Liver (tissue), 8 donors: ENCODE measurements at regions not wholly inside any gene's neighbourhood (a gene's known extent, or its start where the extent isn't known, plus 50 kb on each side); places are given as distances from the start of the nearest gene placed in this dataset.

Source experiments
- DNase-seq: peaks from one replicate; pipeline ENCODE4 v3.0.0-alpha.2; 2017; ENCODE audit warnings: low spot score
- H3K27ac ChIP-seq, 2 donors: one replicate each; pipeline ENCODE4 v1.7.0; 2013; ENCODE audit warnings: inconsistent platforms in 2 of 2, low read length in 2 of 2, control low read depth in 1 of 2, low read depth in 1 of 2, mild to moderate bottlenecking in 1 of 2
- H3K27me3 ChIP-seq, 4 donors: one replicate each; pipeline versions ENCODE4 v1.6.1 to v1.7.0; 2013; ENCODE audit warnings: low read length in 3 of 4, inconsistent platforms in 1 of 4, mild to moderate bottlenecking in 1 of 4, moderate library complexity in 1 of 4; ENCODE audit not compliant: control insufficient read depth in 4 of 4, insufficient read depth in 4 of 4
- H3K36me3 ChIP-seq, 4 donors: one replicate each; pipeline versions ENCODE4 v1.6.1 to v1.7.0; 2013; ENCODE audit warnings: low read length in 3 of 4, mild to moderate bottlenecking in 3 of 4, low read depth in 1 of 4, moderate library complexity in 1 of 4; ENCODE audit not compliant: control insufficient read depth in 4 of 4, insufficient read depth in 3 of 4
- H3K4me1 ChIP-seq, 4 donors: one replicate each; pipeline versions ENCODE4 v1.6.1 to v1.7.0; 2013; ENCODE audit warnings: low read length in 3 of 4, mild to moderate bottlenecking in 3 of 4, moderate library complexity in 1 of 4; ENCODE audit not compliant: control insufficient read depth in 4 of 4, insufficient read depth in 4 of 4
- H3K4me3 ChIP-seq, 3 donors: one replicate each; pipeline versions ENCODE4 v1.6.1 to v1.7.0; 2013; ENCODE audit warnings: low read length in 3 of 3, control low read depth in 1 of 3, low read depth in 1 of 3, mild to moderate bottlenecking in 1 of 3
- H3K9ac ChIP-seq, 2 donors: one replicate each; pipeline ENCODE4 v1.7.0; 2013; ENCODE audit warnings: low read length in 2 of 2, mild to moderate bottlenecking in 2 of 2, moderate library complexity in 2 of 2, control low read depth in 1 of 2, low read depth in 1 of 2
- H3K9me3 ChIP-seq, 4 donors: one replicate each; pipeline versions ENCODE4 v1.6.1 to v1.7.0; 2013; ENCODE audit warnings: low read length in 3 of 4; ENCODE audit not compliant: control insufficient read depth in 4 of 4
- EGR1 ChIP-seq, 2 donors: IDR thresholded peaks; 2 replicates each; pipeline ENCODE4 v1.6.1; 2016 to 2018; ENCODE audit warnings: antibody characterized with exemption in 2 of 2, low read depth in 2 of 2
- FOXA1 ChIP-seq: IDR thresholded peaks from 2 replicates; pipeline ENCODE4 v1.6.1; 2016; ENCODE audit warnings: antibody characterized with exemption
- FOXA2 ChIP-seq: IDR thresholded peaks from 2 replicates; pipeline ENCODE4 v1.6.1; 2016; ENCODE audit warnings: antibody characterized with exemption
- GABPA ChIP-seq, 2 donors: IDR thresholded peaks in 1 of 2; conservative IDR thresholded peaks in 1 of 2; 2 replicates each; pipeline ENCODE4 v1.6.1; 2016; ENCODE audit warnings: antibody characterized with exemption in 2 of 2, mild to moderate bottlenecking in 1 of 2, moderate library complexity in 1 of 2
- HNF4A ChIP-seq, 2 donors: conservative IDR thresholded peaks; 2 replicates each; pipeline ENCODE4 v1.6.1; 2016; ENCODE audit warnings: antibody characterized with exemption in 2 of 2, mild to moderate bottlenecking in 2 of 2
- HNF4G ChIP-seq: IDR thresholded peaks from 2 replicates; pipeline ENCODE4 v1.6.1; 2016; ENCODE audit warnings: antibody characterized with exemption
- JUND ChIP-seq, 2 donors: IDR thresholded peaks; 2 replicates each; pipeline ENCODE4 v1.6.1; 2016; ENCODE audit warnings: antibody characterized with exemption in 2 of 2
- NR2F2 ChIP-seq: IDR thresholded peaks from 2 replicates; pipeline ENCODE4 v1.6.1; 2016; ENCODE audit warnings: antibody characterized with exemption
- RAD21 ChIP-seq, 2 donors: IDR thresholded peaks; 2 replicates each; pipeline ENCODE4 v1.6.1; 2016; ENCODE audit warnings: antibody characterized with exemption in 2 of 2, mild to moderate bottlenecking in 2 of 2
- RXRA ChIP-seq, 2 donors: IDR thresholded peaks; 2 replicates each; pipeline ENCODE4 v1.6.1; 2017 to 2018; ENCODE audit warnings: antibody characterized with exemption in 2 of 2, mild to moderate bottlenecking in 1 of 2
- SP1 ChIP-seq: IDR thresholded peaks from 2 replicates; pipeline ENCODE4 v1.6.1; 2018; ENCODE audit warnings: antibody characterized with exemption, mild to moderate bottlenecking
- TAF1 ChIP-seq: conservative IDR thresholded peaks from 2 replicates; pipeline ENCODE4 v1.6.1; 2016; ENCODE audit warnings: antibody characterized with exemption, mild to moderate bottlenecking
- YY1 ChIP-seq: IDR thresholded peaks from 2 replicates; pipeline ENCODE4 v1.6.1; 2016; ENCODE audit warnings: antibody characterized with exemption, mild to moderate bottlenecking
- WGBS: extraction: QIAGEN DNeasy Blood & Tissue Kit; methylation state at CpG from one replicate; pipeline ENCODE4 v1.1.7; 2013; 5-methylcytosine and 5-hydroxymethylcytosine counted together
- TF ChIP-seq, protein P1 (sequence below): IDR thresholded peaks from 2 replicates; pipeline ENCODE4 v1.6.1; 2016; ENCODE audit warnings: antibody characterized with exemption
- TF ChIP-seq, protein P2 (sequence below): fragments of 150-350 bp; IDR thresholded peaks from 2 replicates; pipeline ENCODE4 v1.5.1; 2017; ENCODE audit warnings: improper control_type of control experiment, low read depth, low read length; ENCODE audit not compliant: missing input control
- TF ChIP-seq, protein P3 (sequence below): IDR thresholded peaks from 2 replicates; pipeline ENCODE4 v1.6.1; 2016; ENCODE audit warnings: antibody characterized with exemption
- TF ChIP-seq, protein P4 (sequence below): IDR thresholded peaks from 2 replicates; pipeline ENCODE4 v1.6.1; 2016; ENCODE audit warnings: antibody characterized with exemption, mild to moderate bottlenecking
- TF ChIP-seq, protein P5 (sequence below): IDR thresholded peaks from 2 replicates; pipeline ENCODE4 v1.6.1; 2016; ENCODE audit warnings: antibody characterized with exemption
- donor health status: healthy.
- donor health status: healthy.
- donor health status: healthy.
- donor health status: healthy.
- donor health status: healthy.

DNA sequence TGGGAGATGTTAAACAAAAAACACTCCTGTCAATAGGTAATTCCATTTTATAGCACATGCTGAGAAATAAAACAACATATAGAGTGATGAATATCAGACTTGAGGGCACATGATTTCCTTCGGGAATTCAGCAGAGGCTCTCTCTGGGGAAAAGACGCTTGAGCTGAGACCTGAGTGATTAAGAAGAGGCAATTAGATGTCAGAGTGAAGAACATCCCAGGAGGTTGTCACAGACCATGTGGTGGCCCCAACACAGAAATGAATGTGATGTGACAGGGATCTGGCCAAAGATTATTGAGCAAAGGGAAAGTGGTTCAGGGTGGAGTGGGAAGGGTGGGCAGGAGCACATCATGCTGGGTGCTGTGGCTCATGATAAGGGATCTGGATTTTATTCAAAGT is 254.7 kb downstream of the RAD51AP2 start:
- H3K9me3 ChIP-seq = no peaks in the 10 kb centered on the region
- no peaks in the 10 kb centered on the region for H3K27me3 ChIP-seq
- no peak overlapping the region for H3K27ac ChIP-seq
- H3K4me1 ChIP-seq = no peaks in the 10 kb centered on the region
- H3K36me3 ChIP-seq = no peaks in the 10 kb centered on the region
- DNase-seq = no peak
- H3K4me3 ChIP-seq = no peak overlapping the region
- no peak overlapping the region for H3K9ac ChIP-seq
- 74% methylated on average over 2 of the region's 2 CpGs for WGBS
- no peak for TF ChIP-seq SP1

DNA sequence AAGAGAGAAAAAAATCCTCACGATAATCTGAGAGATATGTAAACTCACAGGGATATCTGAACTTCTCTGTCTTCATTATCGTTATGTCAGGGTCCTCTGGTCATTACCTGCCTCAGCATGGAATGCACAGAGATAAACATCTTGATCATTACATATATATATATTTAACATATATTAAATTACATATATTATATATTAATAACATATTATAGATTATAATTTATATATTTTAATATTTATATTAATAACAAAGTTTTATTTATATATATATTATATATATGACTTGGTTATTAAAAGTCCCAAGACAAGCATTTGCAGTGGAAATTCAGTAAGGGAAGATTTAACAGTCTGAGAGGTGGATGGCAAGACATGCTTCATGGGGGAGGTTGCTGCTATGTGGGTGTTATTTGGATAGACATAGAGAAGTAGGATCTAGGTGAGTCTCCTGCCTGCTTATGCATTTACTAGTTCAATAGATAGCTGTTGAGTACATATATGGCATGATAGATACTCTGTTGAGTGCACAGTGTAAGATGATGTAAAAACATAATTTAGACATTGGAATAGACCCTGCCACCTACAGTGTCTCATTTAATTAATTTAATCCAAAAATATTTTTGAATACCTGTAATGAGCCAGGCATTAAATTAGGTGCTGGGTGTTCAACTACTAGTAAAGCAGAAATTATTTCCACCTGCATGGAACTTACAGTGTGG is 255.2 kb downstream of the RAD51AP2 start:
- no peak for DNase-seq
- no peak for TF ChIP-seq NR2F2
- no peak for TF ChIP-seq EGR1 (IDR thresholded peaks at IDR 0.05; ENCODE audit: low read depth in 2 of 2)
- TF ChIP-seq HNF4A (conservative IDR thresholded peaks at IDR 0.05) = no peak
- TF ChIP-seq, protein P1, sequence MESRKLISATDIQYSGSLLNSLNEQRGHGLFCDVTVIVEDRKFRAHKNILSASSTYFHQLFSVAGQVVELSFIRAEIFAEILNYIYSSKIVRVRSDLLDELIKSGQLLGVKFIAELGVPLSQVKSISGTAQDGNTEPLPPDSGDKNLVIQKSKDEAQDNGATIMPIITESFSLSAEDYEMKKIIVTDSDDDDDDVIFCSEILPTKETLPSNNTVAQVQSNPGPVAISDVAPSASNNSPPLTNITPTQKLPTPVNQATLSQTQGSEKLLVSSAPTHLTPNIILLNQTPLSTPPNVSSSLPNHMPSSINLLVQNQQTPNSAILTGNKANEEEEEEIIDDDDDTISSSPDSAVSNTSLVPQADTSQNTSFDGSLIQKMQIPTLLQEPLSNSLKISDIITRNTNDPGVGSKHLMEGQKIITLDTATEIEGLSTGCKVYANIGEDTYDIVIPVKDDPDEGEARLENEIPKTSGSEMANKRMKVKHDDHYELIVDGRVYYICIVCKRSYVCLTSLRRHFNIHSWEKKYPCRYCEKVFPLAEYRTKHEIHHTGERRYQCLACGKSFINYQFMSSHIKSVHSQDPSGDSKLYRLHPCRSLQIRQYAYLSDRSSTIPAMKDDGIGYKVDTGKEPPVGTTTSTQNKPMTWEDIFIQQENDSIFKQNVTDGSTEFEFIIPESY = no peak
- no peak for TF ChIP-seq SP1
- no peak for TF ChIP-seq JUND (IDR thresholded peaks at IDR 0.05)
- TF ChIP-seq YY1 = no peak
- TF ChIP-seq, protein P2, sequence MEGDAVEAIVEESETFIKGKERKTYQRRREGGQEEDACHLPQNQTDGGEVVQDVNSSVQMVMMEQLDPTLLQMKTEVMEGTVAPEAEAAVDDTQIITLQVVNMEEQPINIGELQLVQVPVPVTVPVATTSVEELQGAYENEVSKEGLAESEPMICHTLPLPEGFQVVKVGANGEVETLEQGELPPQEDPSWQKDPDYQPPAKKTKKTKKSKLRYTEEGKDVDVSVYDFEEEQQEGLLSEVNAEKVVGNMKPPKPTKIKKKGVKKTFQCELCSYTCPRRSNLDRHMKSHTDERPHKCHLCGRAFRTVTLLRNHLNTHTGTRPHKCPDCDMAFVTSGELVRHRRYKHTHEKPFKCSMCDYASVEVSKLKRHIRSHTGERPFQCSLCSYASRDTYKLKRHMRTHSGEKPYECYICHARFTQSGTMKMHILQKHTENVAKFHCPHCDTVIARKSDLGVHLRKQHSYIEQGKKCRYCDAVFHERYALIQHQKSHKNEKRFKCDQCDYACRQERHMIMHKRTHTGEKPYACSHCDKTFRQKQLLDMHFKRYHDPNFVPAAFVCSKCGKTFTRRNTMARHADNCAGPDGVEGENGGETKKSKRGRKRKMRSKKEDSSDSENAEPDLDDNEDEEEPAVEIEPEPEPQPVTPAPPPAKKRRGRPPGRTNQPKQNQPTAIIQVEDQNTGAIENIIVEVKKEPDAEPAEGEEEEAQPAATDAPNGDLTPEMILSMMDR = no peak
- TF ChIP-seq, protein P3, sequence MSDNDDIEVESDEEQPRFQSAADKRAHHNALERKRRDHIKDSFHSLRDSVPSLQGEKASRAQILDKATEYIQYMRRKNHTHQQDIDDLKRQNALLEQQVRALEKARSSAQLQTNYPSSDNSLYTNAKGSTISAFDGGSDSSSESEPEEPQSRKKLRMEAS = no peak
- no peak for TF ChIP-seq TAF1
- TF ChIP-seq RAD21 (IDR thresholded peaks at IDR 0.05) = no peak
- TF ChIP-seq, protein P4, sequence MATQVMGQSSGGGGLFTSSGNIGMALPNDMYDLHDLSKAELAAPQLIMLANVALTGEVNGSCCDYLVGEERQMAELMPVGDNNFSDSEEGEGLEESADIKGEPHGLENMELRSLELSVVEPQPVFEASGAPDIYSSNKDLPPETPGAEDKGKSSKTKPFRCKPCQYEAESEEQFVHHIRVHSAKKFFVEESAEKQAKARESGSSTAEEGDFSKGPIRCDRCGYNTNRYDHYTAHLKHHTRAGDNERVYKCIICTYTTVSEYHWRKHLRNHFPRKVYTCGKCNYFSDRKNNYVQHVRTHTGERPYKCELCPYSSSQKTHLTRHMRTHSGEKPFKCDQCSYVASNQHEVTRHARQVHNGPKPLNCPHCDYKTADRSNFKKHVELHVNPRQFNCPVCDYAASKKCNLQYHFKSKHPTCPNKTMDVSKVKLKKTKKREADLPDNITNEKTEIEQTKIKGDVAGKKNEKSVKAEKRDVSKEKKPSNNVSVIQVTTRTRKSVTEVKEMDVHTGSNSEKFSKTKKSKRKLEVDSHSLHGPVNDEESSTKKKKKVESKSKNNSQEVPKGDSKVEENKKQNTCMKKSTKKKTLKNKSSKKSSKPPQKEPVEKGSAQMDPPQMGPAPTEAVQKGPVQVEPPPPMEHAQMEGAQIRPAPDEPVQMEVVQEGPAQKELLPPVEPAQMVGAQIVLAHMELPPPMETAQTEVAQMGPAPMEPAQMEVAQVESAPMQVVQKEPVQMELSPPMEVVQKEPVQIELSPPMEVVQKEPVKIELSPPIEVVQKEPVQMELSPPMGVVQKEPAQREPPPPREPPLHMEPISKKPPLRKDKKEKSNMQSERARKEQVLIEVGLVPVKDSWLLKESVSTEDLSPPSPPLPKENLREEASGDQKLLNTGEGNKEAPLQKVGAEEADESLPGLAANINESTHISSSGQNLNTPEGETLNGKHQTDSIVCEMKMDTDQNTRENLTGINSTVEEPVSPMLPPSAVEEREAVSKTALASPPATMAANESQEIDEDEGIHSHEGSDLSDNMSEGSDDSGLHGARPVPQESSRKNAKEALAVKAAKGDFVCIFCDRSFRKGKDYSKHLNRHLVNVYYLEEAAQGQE = no peak
- no peak for TF ChIP-seq FOXA2
- no peak for TF ChIP-seq RXRA (IDR thresholded peaks at IDR 0.05)
- no peak for TF ChIP-seq HNF4G
- TF ChIP-seq GABPA (IDR thresholded peaks at IDR 0.05 in 1 of 2, conservative IDR thresholded peaks at IDR 0.05 in 1 of 2) = no peak
- TF ChIP-seq, protein P5, sequence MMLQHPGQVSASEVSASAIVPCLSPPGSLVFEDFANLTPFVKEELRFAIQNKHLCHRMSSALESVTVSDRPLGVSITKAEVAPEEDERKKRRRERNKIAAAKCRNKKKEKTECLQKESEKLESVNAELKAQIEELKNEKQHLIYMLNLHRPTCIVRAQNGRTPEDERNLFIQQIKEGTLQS = no peak
- no peak for TF ChIP-seq FOXA1
- no peaks in the 10 kb centered on the region for H3K36me3 ChIP-seq
- no peaks in the 10 kb centered on the region for H3K4me1 ChIP-seq
- no peak overlapping the region for H3K27ac ChIP-seq
- no peak overlapping the region for H3K4me3 ChIP-seq
- no peak overlapping the region for H3K9ac ChIP-seq
- 92% methylated on average over 2 of the region's 2 CpGs for WGBS
- no peaks in the 10 kb centered on the region for H3K27me3 ChIP-seq
- no peaks in the 10 kb centered on the region for H3K9me3 ChIP-seq
